ENCODE measurements at regions not wholly inside any gene's neighbourhood (a gene's known extent, or its start where the extent isn't known, plus 50 kb on each side); places are given as distances from the start of the nearest gene placed in this dataset.

DNA sequence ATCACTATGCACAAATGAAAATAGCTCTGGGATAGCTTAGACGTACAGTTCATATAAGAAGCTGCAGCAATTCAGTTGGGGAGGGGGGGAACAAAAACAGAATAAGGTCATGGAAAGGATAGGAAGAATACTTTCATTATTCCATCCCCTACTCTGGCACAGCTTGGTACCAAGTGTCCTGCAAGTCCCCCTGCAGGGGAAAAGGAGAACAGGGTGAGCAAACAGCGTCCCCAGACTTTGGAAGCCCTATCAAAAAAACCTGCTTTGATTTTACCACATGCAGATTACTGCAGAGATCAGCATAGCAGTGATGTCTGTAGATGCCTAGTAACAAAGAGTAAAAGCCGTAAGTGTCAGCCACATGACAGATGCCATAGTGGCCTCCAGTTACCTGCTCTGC is 209.4 kb upstream of the NEIL3 start:
- DNase-seq (ENCODE audit: extremely low read depth, low read depth): no peak

DNA sequence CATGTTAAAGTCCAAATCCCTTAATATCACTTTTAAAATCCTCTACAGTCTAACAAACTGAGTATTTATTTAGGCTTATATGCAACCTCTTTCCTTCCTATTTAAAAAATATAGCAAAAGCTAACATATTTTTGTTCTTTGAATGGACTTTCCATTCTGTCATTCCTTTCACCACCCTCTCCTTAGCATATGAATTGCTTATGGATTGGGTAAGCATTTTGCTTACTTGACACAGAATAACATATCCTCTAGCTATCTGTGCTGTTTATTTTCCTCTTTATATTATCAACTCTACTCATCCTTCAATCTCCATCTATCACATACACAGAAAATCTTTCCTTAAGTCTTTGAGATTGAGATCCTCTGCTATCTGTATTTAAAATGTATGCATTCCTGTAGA is 206.1 kb upstream of the NEIL3 start:
- no peak for DNase-seq (ENCODE audit: extremely low read depth, low read depth)

DNA sequence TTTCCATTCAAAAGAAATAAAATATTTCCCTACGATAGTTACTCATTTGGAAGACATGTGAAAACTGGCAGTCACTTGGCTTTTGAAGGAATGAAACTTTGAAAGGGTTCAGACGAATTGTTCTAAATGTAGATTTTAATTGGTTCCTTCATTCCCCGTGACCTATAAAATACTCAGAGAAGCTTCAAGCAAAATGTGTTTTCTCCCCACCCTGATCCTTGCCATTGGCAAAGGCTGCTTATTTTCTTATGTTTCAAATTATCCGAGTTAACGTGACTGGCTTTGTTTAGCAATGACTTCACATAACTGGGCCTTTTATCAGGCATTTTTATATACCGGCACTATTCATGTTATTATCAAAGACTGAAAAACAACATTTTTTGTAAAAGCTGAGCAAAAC is 204.1 kb upstream of the NEIL3 start:
- DNase-seq (ENCODE audit: extremely low read depth, low read depth): no peak

DNA sequence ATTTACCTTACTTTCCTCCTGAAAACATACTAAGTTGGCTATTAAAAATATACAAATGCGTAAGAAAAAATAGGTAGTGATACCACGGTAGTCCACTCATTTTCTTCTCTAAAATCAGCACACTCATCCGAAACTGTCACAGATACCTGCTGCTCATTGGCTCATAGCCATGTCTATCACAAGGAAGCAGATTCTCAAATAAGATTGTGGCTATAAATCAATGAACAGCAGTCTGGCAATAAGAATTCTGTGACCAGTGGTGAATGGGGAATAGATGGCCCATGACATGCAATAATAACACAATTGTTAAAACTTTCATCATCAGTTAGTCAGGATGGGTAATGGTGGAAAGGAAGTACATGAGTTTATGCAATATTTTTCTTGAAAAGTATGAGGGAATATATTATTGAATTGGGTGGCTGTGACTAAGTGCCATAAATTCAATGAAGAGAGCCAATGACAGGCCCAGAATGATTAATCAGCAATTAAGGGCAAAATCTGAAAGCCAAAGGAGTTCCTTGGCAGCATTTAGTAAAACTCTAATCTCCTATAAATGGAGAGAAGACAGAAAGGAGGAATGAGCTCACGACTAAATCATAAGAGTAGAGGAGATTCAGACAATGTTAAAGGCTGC is 202.3 kb upstream of the NEIL3 start:
- no peak for DNase-seq (ENCODE audit: extremely low read depth, low read depth)

DNA sequence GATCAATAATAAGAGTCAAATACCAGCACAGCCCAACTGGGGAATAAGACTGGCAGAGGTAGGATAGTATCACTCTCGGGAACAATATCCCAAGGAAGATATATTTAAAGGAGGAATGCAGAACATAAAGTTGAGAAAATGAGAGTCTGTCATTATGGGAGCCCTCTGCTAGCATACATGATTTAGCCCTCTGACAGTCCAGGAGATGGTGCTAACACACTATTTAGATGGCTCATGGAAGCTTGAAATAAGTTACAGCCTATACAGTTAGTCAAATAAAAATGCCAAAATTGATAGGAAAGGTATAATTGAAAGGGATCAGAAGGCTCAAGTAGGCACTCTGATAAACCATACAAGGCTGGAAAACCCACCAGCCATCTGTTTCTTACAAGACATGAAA is 201.0 kb upstream of the NEIL3 start:
- no peak for DNase-seq (ENCODE audit: extremely low read depth, low read depth)

DNA sequence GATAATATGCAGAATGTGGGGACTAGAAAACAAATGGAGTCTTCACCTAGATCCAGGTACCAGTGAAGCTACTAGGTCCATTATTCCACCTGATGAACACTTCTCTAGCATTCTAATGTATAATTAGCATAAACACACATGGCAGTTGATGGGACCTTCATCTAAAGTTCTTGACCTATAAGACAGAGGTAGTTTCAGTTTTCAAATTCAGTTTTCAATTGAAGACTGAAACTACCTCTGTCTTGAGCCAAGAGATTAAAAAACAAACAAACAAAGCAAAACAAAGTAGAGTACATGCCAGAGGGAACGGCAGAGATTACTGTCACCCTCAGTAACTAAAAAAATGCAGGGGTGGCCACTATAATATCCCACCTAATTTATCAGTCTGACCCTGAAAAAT is 199.9 kb upstream of the NEIL3 start:
- no peak for DNase-seq (ENCODE audit: extremely low read depth, low read depth)

DNA sequence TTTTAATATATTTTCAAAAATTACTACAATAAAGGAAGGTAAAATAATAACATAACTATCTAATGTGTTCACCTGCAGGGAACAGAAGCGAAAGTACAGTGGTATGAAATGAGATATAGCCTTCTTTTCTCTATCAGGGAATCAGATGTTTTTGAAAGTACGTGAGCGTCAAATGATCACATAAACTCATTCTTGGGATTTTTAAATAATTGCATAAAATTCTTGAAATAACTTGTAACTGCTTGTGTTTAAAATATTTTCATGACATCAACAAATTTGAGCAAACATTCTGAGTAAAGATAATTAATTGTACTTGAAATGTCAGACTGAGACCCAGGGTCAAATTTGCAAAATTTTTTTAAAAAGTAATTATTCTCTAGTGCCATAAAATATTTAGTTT is 193.5 kb upstream of the NEIL3 start:
- DNase-seq (ENCODE audit: extremely low read depth, low read depth): no peak

DNA sequence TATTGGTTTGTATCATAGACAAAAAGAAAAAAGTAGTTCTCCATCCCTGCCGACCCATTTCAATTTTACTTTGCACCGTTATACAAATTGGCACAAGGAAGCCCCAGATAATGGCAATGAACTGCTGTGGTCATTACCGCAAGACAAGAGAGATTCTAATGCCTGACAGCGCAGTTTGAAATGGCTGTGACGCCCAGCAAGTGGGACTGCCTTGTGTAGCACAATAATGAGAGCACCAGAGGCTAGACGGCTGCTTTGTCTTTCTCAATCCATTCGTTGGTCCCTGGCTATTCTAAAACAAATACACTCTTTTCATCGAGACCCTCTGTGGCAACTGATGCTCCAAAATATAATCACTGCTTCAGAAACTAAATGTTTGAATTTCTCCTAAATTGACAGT is 192.4 kb upstream of the NEIL3 start:
- no peak for DNase-seq (ENCODE audit: extremely low read depth, low read depth)

DNA sequence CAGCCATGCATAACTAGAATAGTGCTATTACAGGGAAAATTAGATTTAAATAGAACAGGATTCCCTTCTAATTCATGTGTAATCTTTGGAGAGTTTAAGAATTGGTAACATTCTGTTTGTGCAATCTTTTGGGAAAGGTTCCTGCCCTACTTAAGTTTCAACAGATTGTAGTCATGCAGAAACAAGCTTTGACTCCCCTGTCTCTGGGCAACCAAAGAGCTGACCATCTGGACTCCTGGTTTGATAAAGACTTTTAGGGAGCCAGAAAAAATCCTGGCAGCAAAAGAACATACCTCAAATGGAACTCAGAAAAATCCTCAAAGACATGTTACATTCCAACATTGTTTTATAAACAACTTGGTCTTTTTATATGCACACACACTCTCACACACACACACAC is 191.1 kb upstream of the NEIL3 start:
- peak; percentile 31 for DNase-seq (ENCODE audit: extremely low read depth, low read depth)

DNA sequence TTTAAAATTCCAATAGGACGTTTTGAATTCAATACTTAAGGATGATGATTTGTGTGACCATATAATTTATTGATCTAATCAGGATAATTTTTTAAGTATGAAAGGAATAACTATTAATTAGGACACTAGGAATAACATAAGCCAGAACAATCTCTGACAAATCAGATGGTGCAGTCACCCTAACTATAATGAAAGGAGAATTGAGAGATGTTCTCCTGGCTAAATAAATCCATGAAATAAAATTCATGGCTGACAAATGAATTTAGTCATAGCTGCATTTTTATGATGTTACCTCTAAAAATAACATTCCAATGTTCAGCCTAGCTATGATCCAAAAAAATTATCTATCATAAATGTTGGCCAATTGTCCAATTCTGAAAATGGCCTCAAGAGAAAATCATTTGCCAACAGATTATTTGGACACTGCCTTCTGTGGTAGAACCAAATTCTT is 190.6 kb upstream of the NEIL3 start:
- no peak for DNase-seq (ENCODE audit: extremely low read depth, low read depth)

DNA sequence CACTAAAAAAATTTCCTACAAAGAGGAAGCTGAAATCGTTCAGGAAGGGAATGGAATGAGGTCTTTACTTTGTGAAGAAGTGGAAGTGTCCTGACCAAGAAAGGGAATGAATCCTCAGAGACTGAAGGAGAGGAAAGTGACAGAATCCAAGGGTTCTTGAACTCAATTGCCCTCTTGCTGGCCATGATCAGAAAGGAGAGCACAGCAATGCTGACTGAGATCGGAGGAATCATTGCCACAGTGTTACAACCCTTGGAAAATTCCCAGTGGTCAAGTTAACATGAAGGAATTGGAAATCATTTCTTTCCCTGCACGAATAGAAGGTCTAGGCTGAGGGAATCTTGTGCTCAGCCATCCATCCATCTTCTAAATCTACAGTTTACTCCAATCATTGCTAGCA is 190.0 kb upstream of the NEIL3 start:
- no peak for DNase-seq (ENCODE audit: extremely low read depth, low read depth)

DNA sequence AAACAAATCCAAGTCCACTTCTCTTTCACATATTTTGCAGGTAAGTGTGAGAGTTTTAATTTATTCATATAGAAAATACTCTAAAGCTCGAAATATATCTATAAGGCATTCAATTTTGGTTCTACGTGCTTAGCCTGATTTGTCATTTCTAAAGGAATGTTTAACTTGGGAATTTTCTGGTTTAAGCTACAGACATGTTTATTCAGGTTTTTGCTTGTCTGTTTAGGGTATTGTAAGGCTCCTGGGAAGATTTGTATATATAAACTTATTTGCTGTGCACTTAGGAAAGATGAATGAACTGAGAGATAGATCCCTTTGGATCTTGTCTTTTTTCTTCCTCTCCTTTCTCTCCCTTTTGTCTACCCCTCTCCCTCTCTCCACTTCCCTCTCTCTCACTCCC is 185.9 kb upstream of the NEIL3 start:
- DNase-seq (ENCODE audit: extremely low read depth, low read depth): no peak

DNA sequence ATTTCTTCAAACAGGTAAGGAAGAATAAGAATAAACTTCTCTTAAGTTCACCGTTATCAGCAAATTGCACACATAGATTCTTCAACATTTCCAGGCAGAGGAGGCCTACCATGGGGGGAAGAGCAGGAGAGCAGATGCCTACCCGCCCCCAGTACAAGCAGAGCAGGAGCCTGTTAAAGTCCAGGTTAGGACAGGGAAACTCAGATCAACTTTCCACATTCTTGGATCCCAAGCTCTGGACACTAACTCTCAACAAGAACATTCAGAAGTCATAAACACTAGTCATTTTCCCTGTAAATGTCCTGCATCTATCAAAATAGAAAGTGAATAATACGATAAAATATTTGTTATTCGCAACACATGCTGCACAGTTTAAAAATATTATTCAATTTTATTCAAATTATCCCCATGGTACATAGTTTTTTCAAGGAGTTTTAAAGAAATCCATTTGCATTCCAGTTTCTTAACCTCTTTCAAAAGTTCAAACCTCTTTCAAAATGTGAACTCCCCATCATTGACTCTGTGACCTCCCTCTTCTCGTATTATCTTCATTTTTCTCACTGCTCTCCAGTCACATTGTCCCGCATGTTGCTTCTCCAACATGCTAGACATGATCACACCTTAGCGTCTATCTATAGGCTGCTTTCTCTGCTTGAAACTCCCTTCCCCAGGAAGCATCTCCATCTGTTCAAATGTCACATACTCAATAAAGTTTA is 185.2 kb upstream of the NEIL3 start:
- DNase-seq (ENCODE audit: extremely low read depth, low read depth): no peak

DNA sequence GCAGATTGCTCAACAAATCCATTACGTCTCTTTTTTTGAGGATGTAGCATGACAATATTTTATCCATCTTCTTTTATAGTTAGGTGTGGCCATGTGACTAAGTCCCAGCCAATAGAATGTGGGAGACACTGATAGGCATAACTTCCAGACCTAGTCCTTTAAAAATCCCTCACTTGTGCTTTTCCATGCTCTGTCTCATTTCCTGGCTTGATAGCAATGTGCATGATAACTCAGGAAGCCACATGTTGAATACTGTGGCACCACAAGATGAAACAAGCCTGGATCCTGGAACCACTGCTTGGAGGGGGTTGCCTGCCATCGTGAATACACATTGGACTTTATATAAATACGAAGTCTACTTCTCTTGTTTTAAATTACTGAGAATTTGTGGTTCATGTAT is 184.0 kb upstream of the NEIL3 start:
- no peak for DNase-seq (ENCODE audit: extremely low read depth, low read depth)

DNA sequence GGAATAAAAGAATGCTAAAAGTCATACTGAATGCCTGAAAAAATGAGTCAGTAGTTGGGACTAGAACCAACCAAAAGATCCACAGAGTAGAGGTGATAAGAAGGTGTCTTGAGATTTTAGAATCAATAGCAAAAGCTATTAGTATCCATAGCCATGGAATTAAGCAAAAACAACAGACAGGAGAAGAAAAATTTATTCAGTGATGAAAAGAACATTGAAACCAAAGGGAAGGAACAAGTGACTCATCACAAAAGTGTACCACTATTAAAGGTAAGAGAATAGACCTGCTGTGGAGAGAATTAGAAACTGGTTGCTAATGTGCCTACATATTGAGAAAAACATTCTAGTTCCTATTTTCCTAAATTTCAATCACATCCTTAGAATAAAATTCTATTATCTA is 182.0 kb upstream of the NEIL3 start:
- DNase-seq (ENCODE audit: extremely low read depth, low read depth): no peak

DNA sequence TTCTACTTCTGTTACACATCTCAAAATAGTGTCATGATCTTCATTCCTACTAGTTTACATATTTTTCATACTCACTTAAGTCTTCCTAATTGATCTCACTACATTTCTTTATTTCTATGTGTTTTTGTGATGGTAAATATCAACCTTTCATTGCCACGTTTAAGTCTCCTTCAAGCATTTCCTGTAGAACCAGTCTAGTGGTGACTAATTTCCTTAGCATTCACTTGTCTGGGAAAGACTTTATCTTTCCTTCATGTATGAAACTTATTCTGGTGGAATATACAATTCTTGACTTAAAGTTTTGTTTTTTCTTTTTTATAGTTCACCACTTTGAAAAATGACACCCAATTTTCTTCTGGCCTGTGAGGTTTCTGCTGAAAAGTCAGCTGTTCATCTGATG is 181.4 kb upstream of the NEIL3 start:
- DNase-seq (ENCODE audit: extremely low read depth, low read depth): no peak

DNA sequence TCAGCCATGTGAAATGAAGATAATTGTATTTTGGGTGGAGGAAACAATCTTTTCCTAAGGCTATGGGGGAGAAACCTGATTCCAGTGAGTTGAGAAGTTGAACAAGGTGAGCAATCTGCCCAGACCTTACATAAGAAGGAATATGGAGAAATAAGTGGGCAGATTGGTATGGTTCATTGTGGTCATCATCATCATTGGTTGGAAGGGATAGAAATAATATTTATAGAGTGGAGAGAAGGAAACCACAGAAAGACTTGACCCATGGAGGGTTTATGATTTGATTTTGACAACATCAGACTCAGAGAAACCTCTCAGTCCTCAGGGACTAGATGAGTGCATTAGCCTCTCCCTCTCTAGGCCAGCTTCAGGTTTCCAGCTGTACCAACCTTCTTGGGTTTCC is 177.9 kb upstream of the NEIL3 start:
- no peak for DNase-seq (ENCODE audit: extremely low read depth, low read depth)

DNA sequence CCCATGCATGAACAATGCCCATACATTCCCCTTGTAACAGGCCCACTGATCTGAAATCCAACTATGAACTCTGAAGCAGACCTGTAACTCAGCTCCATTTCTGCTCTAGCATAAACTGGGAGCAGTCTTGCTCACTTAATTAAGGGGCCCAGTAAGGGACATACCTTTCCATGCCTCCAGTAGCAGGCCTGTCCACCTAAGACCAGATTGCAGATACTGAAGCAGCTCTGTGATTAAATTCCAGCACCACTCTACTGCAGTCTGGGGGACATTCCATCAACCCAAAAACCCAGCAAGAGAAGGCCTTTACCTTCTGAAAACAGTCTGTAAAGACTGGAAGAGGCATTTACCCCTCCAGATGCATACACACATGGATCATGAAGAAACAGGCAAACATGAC is 162.0 kb upstream of the NEIL3 start:
- no peak for DNase-seq (ENCODE audit: extremely low read depth, low read depth)

DNA sequence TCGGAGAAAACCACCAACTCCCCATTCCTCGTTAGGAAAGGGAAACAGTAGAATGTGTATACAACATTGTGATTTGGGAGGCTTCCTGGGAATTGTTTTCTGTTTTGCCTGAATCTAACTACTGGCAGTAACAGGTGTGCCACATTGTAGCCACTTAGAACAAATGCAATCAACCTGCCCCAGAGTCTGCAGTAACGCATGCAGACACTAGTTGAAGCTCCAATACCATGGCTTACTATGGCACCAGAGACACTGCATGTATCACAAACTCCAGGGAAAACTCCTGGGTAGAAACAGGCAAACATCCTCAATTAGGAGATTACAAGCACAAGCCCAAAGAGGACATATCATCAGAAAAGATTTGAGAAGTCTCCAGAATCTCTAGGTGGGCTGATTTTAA is 154.2 kb upstream of the NEIL3 start:
- no peak for DNase-seq (ENCODE audit: extremely low read depth, low read depth)

DNA sequence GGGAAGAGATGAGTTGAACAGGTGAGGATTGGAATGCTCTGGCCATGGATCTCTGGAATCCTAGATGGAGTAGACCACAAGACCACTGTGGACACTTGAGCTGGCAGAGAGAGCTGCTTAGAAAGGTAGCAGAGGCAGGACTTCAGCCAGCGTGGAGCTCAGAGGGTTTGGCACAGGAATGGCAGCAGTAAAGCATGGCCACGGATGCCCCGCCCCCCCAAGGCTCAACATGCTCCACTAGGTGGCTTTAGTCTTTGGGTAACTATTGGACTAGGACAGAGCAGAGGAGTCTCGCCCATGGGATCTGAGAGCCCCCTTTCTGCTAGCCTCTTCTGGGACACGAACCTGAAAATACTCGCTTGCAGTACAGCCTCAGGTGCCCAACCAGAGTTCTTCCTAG is 150.1 kb upstream of the NEIL3 start:
- DNase-seq (ENCODE audit: extremely low read depth, low read depth): no peak

DNA sequence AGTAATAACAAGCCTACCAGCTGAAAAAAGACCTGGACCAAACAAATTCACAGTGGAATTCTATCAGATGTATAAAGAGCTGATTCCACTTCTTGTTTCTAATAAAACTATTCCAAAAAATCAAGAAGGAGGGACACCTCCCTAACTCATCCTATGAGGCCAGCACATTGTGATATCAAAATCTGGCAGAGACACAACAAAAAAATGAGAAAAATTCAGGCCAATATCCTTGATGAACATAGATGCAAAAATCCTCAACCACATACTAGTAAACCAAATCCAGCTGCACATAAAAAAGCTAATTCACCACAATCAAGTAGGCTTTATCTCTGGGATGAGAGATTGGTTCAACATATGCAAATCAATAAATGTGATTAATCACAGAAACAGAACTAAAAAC is 147.9 kb upstream of the NEIL3 start:
- no peak for DNase-seq (ENCODE audit: extremely low read depth, low read depth)

DNA sequence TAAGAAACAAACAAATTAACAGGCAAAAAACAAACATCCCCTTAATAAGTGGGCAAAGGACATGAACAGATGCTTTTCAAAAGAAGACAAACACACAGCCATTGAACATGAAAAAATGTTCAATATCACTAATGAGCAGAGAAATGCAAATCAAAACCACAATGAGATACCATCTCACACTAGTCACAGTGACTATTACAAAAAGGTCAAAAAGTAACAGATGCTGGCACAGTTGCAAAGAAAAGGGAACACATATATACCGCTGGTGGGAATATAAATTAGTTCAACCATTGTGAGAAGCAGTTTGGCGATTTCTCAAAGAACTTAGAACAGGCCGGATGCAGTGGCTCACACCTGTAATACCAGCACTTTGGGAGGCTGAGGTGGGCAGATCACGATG is 146.1 kb upstream of the NEIL3 start:
- DNase-seq (ENCODE audit: extremely low read depth, low read depth): no peak

DNA sequence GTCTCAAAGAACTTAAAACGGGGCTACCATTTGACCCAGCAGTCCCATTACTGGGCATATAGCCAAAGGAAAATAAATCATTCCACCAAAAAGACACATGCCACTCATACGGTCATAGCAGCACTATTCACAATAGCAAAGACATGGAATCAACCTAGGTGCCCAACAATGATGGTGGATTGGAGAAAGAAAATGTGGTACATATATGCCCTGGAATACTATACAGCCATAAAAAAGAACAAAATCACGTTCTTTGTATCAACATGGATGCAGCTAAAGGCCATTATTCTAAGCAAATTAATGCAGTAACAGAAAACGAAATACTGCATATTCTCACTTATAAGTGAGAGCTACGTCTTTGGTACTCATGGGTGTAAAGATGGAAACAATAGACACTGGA is 138.1 kb upstream of the NEIL3 start:
- DNase-seq (ENCODE audit: extremely low read depth, low read depth): no peak

Measured in NCI-H460 (cell line).